ENCODE measurements at regions not wholly inside any gene's neighbourhood (a gene's known extent, or its start where the extent isn't known, plus 50 kb on each side); places are given as distances from the start of the nearest gene placed in this dataset.

DNA sequence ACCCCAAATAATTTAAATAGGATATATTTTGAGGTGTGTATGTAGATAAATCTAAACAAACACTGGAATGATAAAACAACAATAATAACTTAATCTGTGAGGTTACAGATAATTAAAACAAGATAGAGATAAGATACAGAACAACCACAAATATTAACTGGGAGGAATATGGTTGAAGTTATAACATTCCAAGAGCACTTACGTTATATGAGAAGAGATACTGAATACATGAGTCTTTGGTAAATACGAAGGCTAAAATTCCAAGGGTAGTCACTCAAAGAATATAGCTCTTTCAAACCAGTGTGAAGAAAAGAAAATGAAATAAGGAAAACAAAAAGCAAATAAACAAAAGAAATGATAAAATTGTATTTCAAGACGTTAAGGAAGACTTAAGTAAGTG lies 76.0 kb upstream of the MYO3A start:
- TF ChIP-seq, protein P1, sequence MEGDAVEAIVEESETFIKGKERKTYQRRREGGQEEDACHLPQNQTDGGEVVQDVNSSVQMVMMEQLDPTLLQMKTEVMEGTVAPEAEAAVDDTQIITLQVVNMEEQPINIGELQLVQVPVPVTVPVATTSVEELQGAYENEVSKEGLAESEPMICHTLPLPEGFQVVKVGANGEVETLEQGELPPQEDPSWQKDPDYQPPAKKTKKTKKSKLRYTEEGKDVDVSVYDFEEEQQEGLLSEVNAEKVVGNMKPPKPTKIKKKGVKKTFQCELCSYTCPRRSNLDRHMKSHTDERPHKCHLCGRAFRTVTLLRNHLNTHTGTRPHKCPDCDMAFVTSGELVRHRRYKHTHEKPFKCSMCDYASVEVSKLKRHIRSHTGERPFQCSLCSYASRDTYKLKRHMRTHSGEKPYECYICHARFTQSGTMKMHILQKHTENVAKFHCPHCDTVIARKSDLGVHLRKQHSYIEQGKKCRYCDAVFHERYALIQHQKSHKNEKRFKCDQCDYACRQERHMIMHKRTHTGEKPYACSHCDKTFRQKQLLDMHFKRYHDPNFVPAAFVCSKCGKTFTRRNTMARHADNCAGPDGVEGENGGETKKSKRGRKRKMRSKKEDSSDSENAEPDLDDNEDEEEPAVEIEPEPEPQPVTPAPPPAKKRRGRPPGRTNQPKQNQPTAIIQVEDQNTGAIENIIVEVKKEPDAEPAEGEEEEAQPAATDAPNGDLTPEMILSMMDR (IDR thresholded peaks at IDR 0.05): no peak
- no peak for TF ChIP-seq POLR2A (IDR thresholded peaks at IDR 0.05)
